AG04449 (cell line): ENCODE measurements at regions not wholly inside any gene's neighbourhood (a gene's known extent, or its start where the extent isn't known, plus 50 kb on each side); places are given as distances from the start of the nearest gene placed in this dataset.
"Not testable (repeated sequence)": the region's sequence is repeated elsewhere in the genome, so short reads cannot be mapped to it uniquely, and the experiment has no call there.

ENCODE experiments used
- CTCF ChIA-PET: fragments of 350-600 bp; formaldehyde crosslinking; extraction: SDS; loops from one replicate; lab custom pipeline; 2021; ENCODE audit warnings: antibody characterized with exemption; lab: Yijun Ruan, JAX
- POLR2A ChIA-PET: fragments of 400-600, 350-600 bp; formaldehyde crosslinking; extraction: SDS; loops from one replicate; lab custom pipeline; 2020; ENCODE audit warnings: antibody characterized with exemption, inconsistent platforms; lab: Yijun Ruan, JAX
- DNase-seq: peaks from one replicate; pipeline ENCODE4 v3.0.0-alpha.2; 2010; ENCODE audit warnings: low read depth, low spot score
- H3K4me3 ChIP-seq: 2 replicates; pipeline ENCODE4 v1.5.1; 2011; ENCODE audit warnings: low read depth, mild to moderate bottlenecking, control low read depth, low read length
- CTCF ChIP-seq: IDR thresholded peaks from one replicate; pipeline ENCODE4 v1.5.1; 2011; ENCODE audit warnings: mild to moderate bottlenecking, moderate library complexity, low read length, control low read depth, inconsistent platforms; ENCODE audit not compliant: insufficient read depth; ENCODE audit errors: missing control alignments

GRCh38 chr4:162497564-162498167 is 333.9 kb upstream of the FSTL5 start:
- DNase-seq = no peak
- no peak overlapping the region for H3K4me3 ChIP-seq
- CTCF ChIA-PET = interaction anchor here (0.7 to 4.0 kb wide), 36 partner anchors 11 to 1058 kb away, joined by 3 to 45 read pairs (median 4); partner anchors contain the start of genes NPY1R and TMA16

GRCh38 chr4:162494935-162495334 is 331.1 kb upstream of the FSTL5 start:
- no peak overlapping the region for H3K4me3 ChIP-seq
- CTCF ChIA-PET = no interaction called here
- TF ChIP-seq CTCF = no peak
- POLR2A ChIA-PET = no interaction called here
- DNase-seq = no peak

More at GRCh38 chr4:162497564-162498167, 333.9 kb upstream of the FSTL5 start:
- TF ChIP-seq CTCF = peak; percentile 56
- POLR2A ChIA-PET = no interaction called here

GRCh38 chr4:162485486-162485885 is 321.7 kb upstream of the FSTL5 start:
- H3K4me3 ChIP-seq = no peak overlapping the region
- no peak for DNase-seq
- POLR2A ChIA-PET = no interaction called here
- CTCF ChIA-PET = interaction anchor here (0.7 to 1.7 kb wide), 2 partner anchors 12 to 552 kb away, joined by 3 to 7 read pairs; no protein-coding TSS in a partner anchor
- no peak for TF ChIP-seq CTCF

- no peak overlapping the region for H3K4me3 ChIP-seq
- ChIA-PET POLR2A (no interaction called here), CTCF (no interaction called here)
- TF ChIP-seq CTCF = no peak
- DNase-seq = no peak
Observed at GRCh38 chr4:162475246-162475645, 311.4 kb upstream of the FSTL5 start.

GRCh38 chr4:162469977-162470376 is 306.2 kb upstream of the FSTL5 start:
- H3K4me3 ChIP-seq = no peak overlapping the region
- TF ChIP-seq CTCF = no peak
- ChIA-PET CTCF (no interaction called here), POLR2A (interaction anchor here (0.6 kb wide), 2 partner anchors 733 to 1542 kb away, joined by 3 read pairs; no protein-coding TSS in a partner anchor)
- no peak for DNase-seq

GRCh38 chr4:162465356-162465755 is 301.6 kb upstream of the FSTL5 start:
- POLR2A ChIA-PET, H3K4me3 ChIP-seq, CTCF ChIA-PET, DNase-seq: not testable (repeated sequence)

GRCh38 chr4:162461952-162462351 is 298.2 kb upstream of the FSTL5 start:
- POLR2A ChIA-PET = no interaction called here

More at GRCh38 chr4:162461952-162462351, 298.2 kb upstream of the FSTL5 start:
- no peak overlapping the region for H3K4me3 ChIP-seq
- CTCF ChIA-PET = no interaction called here
- no peak for TF ChIP-seq CTCF
- no peak for DNase-seq
